ENCODE measurements at regions not wholly inside any gene's neighbourhood (a gene's known extent, or its start where the extent isn't known, plus 50 kb on each side); places are given as distances from the start of the nearest gene placed in this dataset.
"Not testable (repeated sequence)": the region's sequence is repeated elsewhere in the genome, so short reads cannot be mapped to it uniquely, and the experiment has no call there.

DNA sequence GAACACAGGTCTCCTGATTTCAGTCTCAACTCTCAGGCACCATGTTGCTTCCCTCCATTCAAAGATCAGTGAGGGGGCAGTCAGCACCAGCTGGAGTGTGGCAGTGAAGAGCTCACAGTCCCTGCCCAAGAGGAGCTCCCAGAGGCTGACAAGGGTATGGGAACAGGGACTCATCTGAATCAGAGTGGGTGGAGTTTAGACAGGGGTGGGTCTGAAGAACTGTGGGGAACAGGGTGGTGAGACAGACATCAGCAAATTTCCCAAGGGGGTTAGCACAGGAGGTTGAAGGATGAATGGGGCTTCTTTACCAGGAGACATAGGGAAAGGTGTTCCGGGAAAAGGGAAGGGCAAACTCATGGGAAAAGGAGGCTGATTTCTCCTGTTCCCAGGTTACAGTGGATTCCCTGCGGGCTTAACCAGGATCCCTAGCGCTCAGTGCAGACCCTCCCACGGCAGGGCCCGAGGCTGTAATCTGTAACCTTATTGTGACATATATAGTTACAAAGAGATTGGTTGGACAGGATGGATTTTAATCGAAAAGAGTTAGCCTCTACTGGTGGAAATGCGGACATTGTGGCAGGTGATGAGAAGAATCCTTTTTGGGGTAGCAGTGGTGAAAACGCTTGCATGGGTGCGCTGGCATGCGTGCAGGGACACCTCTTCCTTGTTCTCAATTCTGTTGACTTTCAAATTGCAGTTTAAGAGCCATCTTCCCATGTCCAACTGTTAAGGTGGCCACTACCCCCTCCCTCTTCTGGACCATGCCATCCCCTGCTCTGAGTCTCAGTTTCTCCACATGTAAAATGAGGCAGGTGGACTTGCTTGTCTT lies 160.3 kb downstream of the SMAD6 start:
- DNase-seq (no peak), ATAC-seq (ENCODE audit: poor library complexity) (no peak)
- intact Hi-C loops (cut with DNase I) = no loop called here

DNA sequence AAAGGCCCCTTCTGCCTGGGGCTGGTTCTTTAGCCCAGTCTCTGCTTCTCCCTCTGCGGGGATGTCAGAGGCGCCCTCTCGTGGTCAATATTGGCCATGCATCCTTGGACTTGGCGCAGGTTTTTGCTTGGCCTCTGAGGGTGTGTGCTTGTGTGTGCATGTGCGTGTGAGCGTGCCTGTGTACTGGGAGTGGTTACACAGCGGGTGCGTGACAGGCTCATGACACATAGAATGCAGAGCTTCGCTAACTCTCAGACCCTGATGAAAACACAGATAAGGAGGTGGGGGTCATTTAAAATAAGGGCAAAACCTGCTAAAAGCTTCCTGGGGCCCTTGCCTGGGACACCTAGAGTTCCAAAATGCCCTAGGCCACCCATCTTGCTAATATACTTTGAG lies 160.9 kb downstream of the SMAD6 start:
- intact Hi-C loops (cut with DNase I) = no loop called here
- DNase-seq (peak; percentile 88), ATAC-seq (ENCODE audit: poor library complexity) (peak; percentile 91)

DNA sequence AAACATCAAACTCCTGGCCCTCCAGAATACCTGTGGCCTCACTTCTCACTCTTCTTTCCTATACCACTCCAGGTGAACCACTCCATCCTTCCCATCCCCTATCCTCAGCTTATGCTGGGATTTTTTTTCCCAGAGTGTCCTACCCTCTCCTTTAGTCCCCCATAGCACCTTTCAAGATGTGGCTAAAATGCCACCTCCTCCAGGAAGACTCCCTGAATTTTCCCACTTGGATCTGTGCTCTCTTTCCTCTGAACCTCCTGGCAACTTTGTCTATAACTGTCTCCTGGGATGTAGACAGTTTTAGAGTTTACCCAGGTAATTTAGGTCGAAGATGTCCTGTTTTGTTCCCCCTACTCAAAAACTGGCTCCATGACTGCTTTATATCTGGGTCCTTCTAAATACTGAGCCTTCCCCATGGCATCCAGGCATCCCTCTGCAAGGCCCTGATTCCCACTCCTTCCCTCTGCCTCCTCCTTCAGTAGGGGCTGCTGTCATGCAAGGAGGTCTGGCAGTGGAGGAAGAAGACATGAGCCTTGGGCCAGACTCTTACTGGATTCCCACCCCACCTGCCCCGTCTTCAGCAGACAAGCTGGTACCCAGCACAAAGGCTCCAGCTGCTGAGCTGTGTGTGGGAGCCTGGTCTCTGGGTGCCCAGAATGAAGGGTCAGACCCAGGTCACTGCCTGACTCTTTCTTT lies 161.5 kb downstream of the SMAD6 start:
- intact Hi-C loops (cut with DNase I) = no loop called here
- DNase-seq (no peak), ATAC-seq (ENCODE audit: poor library complexity) (no peak)

DNA sequence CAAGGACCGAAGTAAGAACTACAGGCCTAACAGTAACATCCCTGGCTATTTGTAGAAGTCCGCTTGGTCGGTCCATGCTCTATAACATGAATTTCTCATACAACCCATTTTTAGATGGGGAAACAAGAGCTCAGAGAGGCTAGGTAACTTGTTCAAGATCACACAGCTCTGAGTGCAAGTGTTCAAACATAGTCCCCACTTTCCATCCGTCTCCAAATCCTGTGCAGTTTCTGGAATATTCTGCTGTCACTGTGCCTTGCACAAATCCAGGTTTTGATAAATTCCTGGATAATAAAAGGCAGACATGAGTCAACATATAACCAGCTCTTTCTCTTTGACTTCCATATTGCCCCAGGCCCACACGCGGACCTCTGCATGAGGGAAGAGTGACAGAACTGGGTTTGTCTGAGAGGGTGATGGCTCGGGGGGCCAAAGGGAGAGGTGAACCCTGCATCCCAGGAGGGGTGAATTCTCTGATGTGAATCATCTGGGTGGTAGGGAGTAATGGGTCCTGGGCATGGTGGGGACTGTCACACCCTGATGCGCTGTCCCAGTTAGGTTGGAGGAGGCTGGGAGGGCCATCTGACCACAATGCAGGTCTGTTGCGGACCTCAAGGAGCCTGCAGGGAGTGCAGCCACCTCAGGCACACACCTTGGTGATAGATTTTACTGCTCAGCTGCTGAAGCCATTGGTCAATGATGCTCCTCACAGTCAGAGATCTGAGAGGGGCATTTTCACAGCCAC lies 162.2 kb downstream of the SMAD6 start:
- DNase-seq (no peak), ATAC-seq (ENCODE audit: poor library complexity) (no peak)
- intact Hi-C loops (cut with DNase I) = no loop called here

DNA sequence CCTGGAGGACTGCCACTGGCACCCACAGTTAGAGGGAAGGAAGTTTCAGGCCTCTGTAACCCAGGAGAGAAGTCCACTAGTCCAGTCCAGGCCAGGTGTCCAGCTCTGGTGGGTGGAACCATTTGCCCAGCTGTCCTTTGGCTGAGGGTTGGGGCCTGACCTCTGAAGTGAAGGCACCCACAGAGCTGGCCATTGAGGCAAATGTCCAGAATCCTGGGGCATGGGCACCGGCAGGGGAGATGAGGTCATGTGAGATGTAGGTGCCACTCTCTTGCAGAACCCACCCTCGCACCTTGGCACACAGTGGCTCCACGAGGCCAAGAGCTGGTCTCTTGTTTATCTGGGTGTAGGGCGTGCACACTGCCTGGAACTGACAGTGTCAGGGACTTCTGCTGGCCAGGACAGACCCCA lies 162.8 kb downstream of the SMAD6 start:
- intact Hi-C loops (cut with DNase I) = no loop called here
- no peak for ATAC-seq (ENCODE audit: poor library complexity)
- no peak for DNase-seq

DNA sequence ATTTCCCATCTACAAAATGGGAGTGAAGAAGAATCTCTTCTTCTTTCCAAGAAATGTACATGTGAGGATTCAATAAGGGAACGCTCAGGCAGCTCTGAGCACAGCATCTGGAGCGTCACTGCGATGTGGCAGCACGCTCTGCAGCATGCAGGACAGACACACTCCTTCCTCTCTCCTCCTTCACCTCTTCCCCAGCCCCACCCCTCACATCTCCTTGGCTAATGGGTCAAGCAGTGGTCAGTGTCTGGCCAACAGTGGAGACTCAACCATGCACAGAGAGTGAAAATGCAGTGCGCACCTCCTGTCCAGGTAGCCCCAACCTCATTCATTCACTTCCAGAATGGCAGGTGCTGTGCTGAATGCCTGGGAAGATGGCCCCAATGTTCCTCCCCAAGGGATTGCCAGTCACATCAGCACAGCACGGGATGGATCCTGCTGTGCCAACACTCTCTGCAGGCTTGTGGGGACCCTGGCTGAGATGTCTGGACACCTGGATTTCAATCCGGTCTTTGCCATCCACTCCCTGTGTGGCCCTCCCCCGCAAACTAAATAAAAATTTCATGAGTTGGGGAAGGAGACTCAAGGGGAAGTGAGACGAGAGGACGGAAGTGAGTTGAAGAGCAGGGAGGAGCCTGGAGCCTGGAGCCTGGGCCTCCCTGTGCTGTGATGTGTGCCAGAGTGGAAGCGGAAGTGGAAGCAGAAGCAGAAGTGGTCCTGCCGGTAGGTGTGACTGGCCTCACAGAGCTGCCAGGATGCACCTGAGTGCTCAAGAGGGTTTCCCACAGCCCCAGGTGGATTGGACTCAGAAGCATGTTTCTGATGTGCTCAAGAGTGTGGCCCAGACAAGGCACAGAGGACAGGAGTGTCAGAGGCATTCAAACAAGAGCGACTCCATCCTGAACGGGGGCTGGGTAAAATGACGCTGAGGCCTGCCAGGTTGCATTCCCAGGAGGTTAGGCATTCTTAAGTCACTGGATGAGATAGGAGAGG lies 163.9 kb downstream of the SMAD6 start:
- peak; percentile 63 for ATAC-seq (ENCODE audit: poor library complexity)
- no peak for DNase-seq

DNA sequence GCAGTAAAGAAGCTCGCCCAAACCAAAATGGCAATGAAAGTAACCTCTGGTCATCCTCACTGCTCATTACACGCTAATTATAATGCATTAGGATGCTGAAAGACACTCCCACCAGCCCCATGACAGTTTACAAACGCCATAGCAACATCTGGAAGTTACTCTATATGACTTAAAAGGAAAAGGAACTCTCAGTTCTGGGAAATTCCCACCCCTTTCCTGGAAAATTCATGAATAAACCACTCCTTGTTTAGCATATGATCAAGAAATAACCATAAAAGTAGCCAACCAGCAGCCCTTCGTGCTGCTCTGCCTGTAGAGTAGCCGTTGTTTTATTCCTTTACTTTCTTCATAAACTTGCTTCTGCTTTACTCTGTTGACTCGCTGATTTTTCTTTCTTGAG lies 164.6 kb downstream of the SMAD6 start:
- intact Hi-C loops (cut with DNase I) = no loop called here
- ATAC-seq (ENCODE audit: poor library complexity) = no peak
- DNase-seq = no peak

More for the DNA sequence above, 163.9 kb downstream of the SMAD6 start:
- intact Hi-C loops (cut with DNase I) = no loop called here

DNA sequence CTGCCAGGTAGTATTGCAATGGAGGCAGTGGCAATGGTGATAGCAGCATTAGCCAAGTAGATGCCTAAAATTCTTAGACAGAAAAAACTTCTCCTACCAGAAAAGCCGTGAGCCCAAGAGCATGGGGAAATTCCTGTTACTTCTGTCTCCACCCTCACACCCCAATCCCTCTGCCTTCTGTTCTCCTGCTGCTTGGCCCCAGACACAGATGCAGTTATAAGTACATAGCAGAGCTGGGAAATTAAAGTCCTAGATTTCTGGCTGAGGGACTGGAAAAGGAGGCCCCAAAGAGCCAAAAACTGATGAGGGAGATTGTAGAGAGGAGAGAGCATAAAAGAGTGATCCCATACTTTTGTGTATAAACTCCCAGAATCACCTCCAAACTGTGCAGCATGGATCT lies 166.9 kb downstream of the SMAD6 start:
- intact Hi-C loops (cut with DNase I) = no loop called here
- DNase-seq (no peak), ATAC-seq (ENCODE audit: poor library complexity) (no peak)

DNA sequence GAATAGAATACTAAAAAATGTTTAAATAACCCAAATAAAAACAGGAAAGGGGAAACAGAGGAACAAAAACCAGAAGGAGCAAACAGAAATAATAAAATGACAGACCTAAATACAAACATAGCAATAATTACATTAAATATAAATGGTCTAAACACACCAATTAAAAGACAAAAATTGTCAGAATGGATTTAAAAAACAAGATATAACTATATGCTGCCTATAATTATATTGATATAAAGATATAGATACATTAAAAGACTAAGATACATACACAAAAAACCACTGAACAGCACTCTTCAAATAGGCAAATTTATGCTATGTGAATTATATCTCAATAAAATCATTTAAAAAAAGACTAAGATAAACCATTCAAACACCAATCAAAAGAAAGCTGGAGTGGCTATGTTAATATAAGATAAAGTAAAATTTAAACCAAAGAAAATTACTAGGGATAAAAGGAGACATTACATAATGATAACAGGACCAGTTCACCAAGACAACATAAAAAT lies 168.9 kb downstream of the SMAD6 start:
- intact Hi-C loops (cut with DNase I) = no loop called here
- no peak for DNase-seq
- no peak for ATAC-seq (ENCODE audit: poor library complexity)

DNA sequence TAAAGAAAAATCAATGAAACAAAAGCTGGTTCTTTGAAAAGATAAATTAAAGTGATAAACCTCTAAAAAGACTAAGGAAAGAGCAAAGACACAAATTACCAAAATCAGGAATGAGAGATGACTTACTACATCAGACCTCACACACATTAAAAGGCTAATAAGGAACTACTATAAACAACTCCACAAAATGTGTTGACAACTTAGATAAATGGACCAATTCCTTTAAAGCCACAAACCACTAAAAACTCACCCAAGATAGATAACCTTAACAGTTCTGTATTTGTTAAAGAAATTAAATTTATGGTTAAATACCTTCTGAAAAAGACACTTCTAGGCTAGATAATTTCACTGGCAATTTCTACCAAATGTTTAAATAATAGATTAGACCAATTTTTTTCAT lies 170.4 kb downstream of the SMAD6 start:
- ATAC-seq (ENCODE audit: poor library complexity) (no peak), DNase-seq (no peak)
- intact Hi-C loops (cut with DNase I) = no loop called here

DNA sequence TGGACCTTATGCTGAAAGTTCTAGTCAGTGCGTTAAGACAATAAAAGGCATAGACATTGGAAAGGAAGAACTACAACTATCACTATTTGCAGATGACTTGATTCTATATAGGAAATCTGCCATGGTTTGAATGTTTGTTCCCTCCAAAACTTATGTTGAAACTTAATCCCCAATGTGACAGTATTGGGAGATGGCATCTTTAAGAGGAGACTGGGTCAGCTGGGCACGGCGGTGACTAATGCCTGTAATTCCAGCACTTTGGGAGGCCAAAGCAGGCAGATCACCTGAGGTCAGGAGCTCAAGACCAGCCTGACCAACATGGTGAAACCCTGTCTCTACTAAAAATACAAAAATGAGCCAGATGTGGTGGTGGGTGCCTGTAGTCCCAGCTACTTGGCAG lies 171.3 kb downstream of the SMAD6 start:
- DNase-seq; intact Hi-C loops (cut with DNase I); ATAC-seq (ENCODE audit: poor library complexity): not testable (repeated sequence)

DNA sequence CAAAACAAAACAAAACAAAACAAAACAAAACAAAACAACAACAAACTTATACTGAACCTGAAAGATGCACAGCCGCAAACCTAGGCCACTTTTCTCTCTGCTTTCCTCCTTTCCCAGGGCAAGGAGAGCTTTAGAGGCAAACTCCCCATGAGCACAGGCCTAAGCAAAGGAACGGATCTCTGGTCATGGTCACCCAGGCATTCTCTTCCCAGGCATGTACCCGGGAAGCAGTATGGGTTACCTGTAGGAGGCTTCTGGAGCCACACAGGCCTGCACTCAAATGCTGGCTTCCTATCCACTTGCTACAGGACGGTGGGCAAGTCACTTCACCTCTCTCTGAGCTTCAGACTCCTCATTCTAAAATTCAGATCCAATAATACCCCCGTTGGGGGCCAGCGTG lies 171.8 kb downstream of the SMAD6 start:
- intact Hi-C loops (cut with DNase I) = no loop called here
- no peak for DNase-seq
- ATAC-seq (ENCODE audit: poor library complexity) = no peak

DNA sequence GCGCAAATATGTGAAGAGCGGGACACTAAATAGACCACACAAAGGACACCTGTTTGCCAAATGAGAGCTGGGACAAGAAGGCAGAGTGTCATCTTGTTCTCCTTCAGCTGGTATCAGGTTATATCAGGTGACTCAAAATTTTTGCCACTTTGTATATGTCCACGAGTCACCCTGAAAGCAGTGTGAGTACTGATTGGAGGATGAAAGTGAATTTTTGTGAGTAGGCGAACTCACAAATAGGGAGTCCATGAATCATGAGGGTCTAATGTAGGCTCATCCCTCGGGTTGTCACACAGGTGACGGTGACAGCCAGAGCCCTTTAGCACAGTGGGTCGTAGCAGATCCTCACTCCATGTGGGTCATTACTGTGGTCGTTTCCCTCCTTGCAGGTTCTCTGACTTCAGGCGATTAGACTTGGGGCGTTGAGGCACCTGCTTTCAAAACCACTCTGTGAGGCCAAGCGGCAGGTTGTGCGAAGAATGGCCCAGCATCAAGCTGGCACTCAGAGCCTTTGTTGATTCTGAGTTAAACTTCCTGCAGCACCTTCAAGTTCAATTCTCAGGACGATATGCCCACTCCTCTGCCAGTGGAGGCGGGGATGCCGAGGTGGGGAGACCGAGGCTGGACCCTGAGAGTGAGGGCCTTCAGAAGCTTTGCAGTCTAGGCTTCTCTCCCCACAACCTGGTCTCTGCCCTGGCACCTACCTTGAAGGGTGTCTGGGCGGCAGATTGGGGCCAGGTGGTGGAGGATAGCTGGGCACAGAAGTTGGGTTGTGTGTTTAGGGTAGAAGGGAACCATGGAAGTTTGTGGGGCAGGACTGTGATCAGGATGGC lies 173.8 kb downstream of the SMAD6 start:
- DNase-seq = no peak
- intact Hi-C loops (cut with DNase I) = no loop called here

DNA sequence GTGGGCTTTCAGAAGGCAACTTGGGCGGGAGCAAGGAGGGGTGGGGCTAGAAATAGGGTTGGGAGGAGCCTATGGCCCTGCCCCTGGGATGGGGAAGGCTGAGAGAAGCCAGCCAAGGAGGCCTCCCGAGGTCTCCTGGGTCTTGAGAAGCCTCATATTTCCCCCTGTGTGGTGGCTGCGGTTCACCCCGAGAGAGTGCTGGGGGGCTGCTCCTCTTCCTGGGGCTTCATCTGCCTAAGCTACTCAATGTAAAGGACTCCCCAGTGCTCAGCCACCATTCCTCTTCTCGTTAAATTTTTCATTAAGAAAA lies 174.3 kb downstream of the SMAD6 start:
- DNase-seq (no peak), ATAC-seq (ENCODE audit: poor library complexity) (no peak)
- intact Hi-C loops (cut with DNase I) = no loop called here

More for the DNA sequence above, 173.8 kb downstream of the SMAD6 start:
- ATAC-seq (ENCODE audit: poor library complexity) = no peak

DNA sequence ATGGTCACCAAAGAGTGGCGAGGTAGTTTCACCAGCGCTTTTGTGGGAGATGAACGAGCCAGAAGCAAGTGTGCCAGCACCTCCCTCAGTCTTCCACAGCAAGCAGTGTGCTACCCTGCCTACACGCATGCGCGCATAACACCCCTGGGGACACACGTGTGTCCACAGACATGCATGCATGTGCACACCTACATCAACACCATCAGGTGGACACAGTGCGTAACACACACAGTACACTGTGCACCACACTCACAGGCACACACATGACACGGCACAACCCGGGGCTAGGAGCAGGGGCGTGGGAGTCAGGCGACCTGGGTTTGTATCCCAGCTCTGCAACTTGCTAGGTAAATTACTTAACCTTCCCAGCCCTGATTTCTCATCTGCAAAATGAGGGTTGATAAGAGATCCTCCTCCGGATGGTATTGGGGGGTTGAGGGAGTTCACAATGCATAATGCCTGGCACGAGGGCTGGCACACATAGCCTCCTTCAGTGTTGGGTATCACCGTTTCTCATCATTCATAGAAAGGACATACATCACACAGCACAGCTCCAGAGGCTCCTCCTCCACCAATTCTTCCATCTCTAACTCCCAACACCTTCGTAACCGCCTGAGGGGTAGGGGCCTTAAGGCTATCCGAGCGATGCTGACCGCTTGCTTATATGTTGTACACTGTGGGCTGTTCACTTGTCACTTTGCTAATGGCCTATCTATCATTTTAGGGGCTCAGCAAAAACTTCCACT lies 174.9 kb downstream of the SMAD6 start:
- intact Hi-C loops (cut with DNase I) = no loop called here
- ATAC-seq (ENCODE audit: poor library complexity) = no peak
- no peak for DNase-seq

DNA sequence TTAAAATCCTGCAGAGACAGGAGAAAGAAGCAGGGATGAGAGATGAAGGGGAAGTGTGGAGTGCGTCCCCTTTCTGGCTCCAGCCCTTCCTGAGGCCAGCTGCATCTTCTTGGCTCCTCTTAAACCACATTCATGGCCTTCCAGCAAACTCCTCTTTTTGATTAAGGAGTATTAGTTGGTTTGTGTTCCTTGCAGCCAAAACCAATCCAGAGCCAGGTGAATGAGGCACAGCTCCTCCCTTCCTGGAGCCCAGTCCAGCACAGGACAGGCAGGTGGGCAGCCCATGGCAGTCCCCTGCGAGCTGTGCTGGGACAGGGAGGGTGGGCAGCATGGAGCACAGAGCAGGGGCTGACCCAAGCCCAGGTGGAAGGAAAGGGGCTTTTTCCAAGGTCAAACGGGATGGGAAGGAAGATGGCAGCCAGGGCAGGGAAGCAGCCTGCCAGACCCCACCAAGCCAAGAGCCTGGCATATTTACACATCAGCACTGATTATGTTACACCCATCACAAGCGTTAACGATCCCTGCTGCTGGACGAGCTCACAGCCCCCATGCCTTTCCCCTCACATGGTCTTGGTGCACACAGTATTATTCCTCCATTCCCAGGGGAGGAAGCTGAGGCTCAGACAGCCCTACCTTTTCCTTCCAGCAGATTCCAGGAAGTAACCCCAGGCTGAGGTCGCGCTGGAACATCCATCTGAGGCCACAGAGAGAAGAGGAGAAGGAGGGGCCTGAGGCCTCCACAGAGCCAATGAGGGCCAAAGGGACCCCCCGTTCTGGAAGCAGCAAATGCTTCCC lies 175.6 kb downstream of the SMAD6 start:
- intact Hi-C loops (cut with DNase I) = no loop called here
- ATAC-seq (ENCODE audit: poor library complexity) (peak; percentile 19), DNase-seq (peak; percentile 63)
